CD14-positive monocyte (primary cell): ENCODE measurements at regions not wholly inside any gene's neighbourhood (a gene's known extent, or its start where the extent isn't known, plus 50 kb on each side); places are given as distances from the start of the nearest gene placed in this dataset.

Experiments used
- DNase-seq, 3 donors: peaks; one replicate each; pipeline ENCODE4 v3.0.0-alpha.2; 2011 to 2022
- H2AFZ ChIP-seq: 2 replicates; pipeline ENCODE4 v1.6.0; 2012; ENCODE audit warnings: mild to moderate bottlenecking, low read depth, low read length, inconsistent platforms; ENCODE audit not compliant: insufficient read depth, poor library complexity, severe bottlenecking
- H3K27ac ChIP-seq, 2 donors: 1 replicate in 1 of 2; 2 replicates in 1 of 2; pipeline ENCODE4 v1.5.1; 2012 to 2013; ENCODE audit warnings: low read length in 2 of 2, control low read depth in 1 of 2, inconsistent platforms in 1 of 2, low read depth in 1 of 2, mild to moderate bottlenecking in 1 of 2
- H3K27me3 ChIP-seq, 2 donors: one replicate each; pipeline versions ENCODE4 v1.6.0 to v1.6.1; 2011 to 2013; ENCODE audit warnings: low read length in 2 of 2; ENCODE audit not compliant: control insufficient read depth in 2 of 2, insufficient read depth in 2 of 2
- H3K36me3 ChIP-seq, 2 donors: replicated peaks in 1 of 2; 1 replicate in 1 of 2; 2 replicates in 1 of 2; pipeline versions ENCODE4 v1.5.1 to v1.6.1; 2012 to 2013; ENCODE audit warnings: low read length in 2 of 2, control low read depth in 1 of 2, inconsistent platforms in 1 of 2, mild to moderate bottlenecking in 1 of 2; ENCODE audit not compliant: insufficient read depth in 2 of 2, control insufficient read depth in 1 of 2
- H3K4me1 ChIP-seq, 2 donors: 1 replicate in 1 of 2; 2 replicates in 1 of 2; pipeline versions ENCODE4 v1.5.1 to v1.6.1; 2012 to 2013; ENCODE audit warnings: low read length in 2 of 2, control low read depth in 1 of 2, inconsistent platforms in 1 of 2, mild to moderate bottlenecking in 1 of 2, moderate library complexity in 1 of 2; ENCODE audit not compliant: insufficient read depth in 2 of 2, control insufficient read depth in 1 of 2
- H3K4me2 ChIP-seq: replicated peaks from 2 replicates; pipeline ENCODE3; 2012; ENCODE audit warnings: low read length, moderate library complexity, mild to moderate bottlenecking; ENCODE audit not compliant: poor library complexity, severe bottlenecking; ENCODE audit errors: extremely low read depth
- H3K4me3 ChIP-seq, 3 experiments: fragments of 200-600 bp in 1 of 3; sonication (generic) in 1 of 3; replicated peaks in 1 of 3; 1 replicate in 2 of 3; 2 replicates in 1 of 3; pipeline ENCODE4 v1.5.1; 2011 to 2013; ENCODE audit warnings: low read length in 3 of 3, mild to moderate bottlenecking in 3 of 3, control low read depth in 2 of 3, low read depth in 2 of 3, inconsistent platforms in 1 of 3, moderate library complexity in 1 of 3
- H3K79me2 ChIP-seq: 2 replicates; pipeline ENCODE4 v1.6.0; 2012; ENCODE audit warnings: mild to moderate bottlenecking, control low read depth, inconsistent platforms, low read length, moderate library complexity; ENCODE audit not compliant: insufficient read depth
- H3K9ac ChIP-seq: 2 replicates; pipeline ENCODE4 v1.6.0; 2017; ENCODE audit warnings: low read length, mild to moderate bottlenecking; ENCODE audit not compliant: insufficient read depth, poor library complexity, severe bottlenecking
- H3K9me3 ChIP-seq, 2 donors: replicated peaks in 1 of 2; 1 replicate in 1 of 2; 2 replicates in 1 of 2; pipeline versions ENCODE4 v1.5.1 to v1.6.1; 2012 to 2013; ENCODE audit warnings: low read length in 2 of 2, control low read depth in 1 of 2; ENCODE audit not compliant: control insufficient read depth in 1 of 2, insufficient read depth in 1 of 2
- H4K20me1 ChIP-seq: 2 replicates; pipeline ENCODE4 v1.6.0; 2012; ENCODE audit warnings: mild to moderate bottlenecking, low read length, control low read depth, moderate library complexity; ENCODE audit not compliant: insufficient read depth
- H3K27ac Mint-ChIP-seq, 7 donors: one replicate each; pipeline ENCODE4 v1.8.0; 2020; ENCODE audit warnings: mild to moderate bottlenecking in 7 of 7, mixed read lengths in 7 of 7, moderate library complexity in 6 of 7, inconsistent platforms in 2 of 7
- H3K27me3 Mint-ChIP-seq, 3 donors: one replicate each; pipeline ENCODE4 v1.8.0; 2021 to 2022; ENCODE audit warnings: low read depth in 3 of 3, mild to moderate bottlenecking in 3 of 3, mixed read lengths in 3 of 3, moderate library complexity in 3 of 3, inconsistent platforms in 1 of 3
- H3K36me3 Mint-ChIP-seq, 2 donors: one replicate each; pipeline ENCODE4 v1.8.0; 2020; ENCODE audit warnings: mixed read lengths in 2 of 2, inconsistent platforms in 1 of 2, mild to moderate bottlenecking in 1 of 2
- H3K4me1 Mint-ChIP-seq: one replicate; pipeline ENCODE4 v1.8.0; 2020; ENCODE audit warnings: mild to moderate bottlenecking, mixed read lengths
- H3K4me3 Mint-ChIP-seq, 2 donors: one replicate each; pipeline ENCODE4 v1.8.0; 2020; ENCODE audit warnings: mild to moderate bottlenecking in 2 of 2, mixed read lengths in 2 of 2, moderate library complexity in 1 of 2
- H3K9me3 Mint-ChIP-seq, 7 donors: one replicate each; pipeline ENCODE4 v1.8.0; 2020 to 2022; ENCODE audit warnings: mixed read lengths in 7 of 7, mild to moderate bottlenecking in 6 of 7, moderate library complexity in 6 of 7, inconsistent platforms in 2 of 7
- WGBS: methylation state at CpG from one replicate; pipeline ENCODE4 v1.1.5; 2013; ENCODE audit warnings: missing lambda C conversion rate; ENCODE audit not compliant: insufficient coverage; 5-methylcytosine and 5-hydroxymethylcytosine counted together
- intact Hi-C, 2 donors: fragments of 100-400 bp; cut with micrococcal nuclease; formaldehyde crosslinking; loops; one replicate each; pipeline versions ENCODE4 v1.15.0 to v1.15.1; 2023
- TF ChIP-seq, protein P1 (sequence below): fragments of 200-600 bp; IDR thresholded peaks from one replicate; pipeline ENCODE4 v1.8.0; 2022; ENCODE audit warnings: antibody characterized with exemption, mild to moderate bottlenecking

DNA sequence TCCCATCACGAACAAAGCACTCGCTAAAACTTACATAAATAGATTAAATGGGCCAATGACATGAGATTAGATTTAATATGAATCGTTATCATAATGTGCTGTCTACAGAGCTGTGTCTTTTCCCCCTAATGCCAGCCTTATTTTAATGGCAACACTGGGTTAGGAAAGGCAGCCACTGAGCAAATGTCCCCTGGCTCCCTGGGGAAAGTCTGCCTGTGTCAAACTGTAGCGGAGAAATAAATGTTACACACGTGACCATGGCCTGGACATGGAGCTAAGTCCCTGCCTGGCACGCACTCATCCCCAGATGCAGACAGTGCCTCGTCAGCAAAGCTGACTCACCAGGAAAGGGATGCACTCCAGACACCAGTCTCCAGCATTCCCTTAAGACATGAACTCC, 61.3 kb upstream of the SDK2 start:
- no peak overlapping the region for H2AFZ ChIP-seq
- Mint-ChIP-seq H3K27me3 (peaks cover 0 to 8% (median 7%) of the 10 kb centered on the region in 3 donors), H3K27ac (no peak overlapping the region), H3K9me3 (peaks cover 0 to 8% (median 0%) of the 10 kb centered on the region in 7 donors), H3K4me1 (peaks cover 8% of the 10 kb centered on the region), H3K36me3 (no peaks in the 10 kb centered on the region), H3K4me3 (no peak overlapping the region)
- intact Hi-C loops = no loop called here
- no peak overlapping the region for H3K4me3 ChIP-seq
- WGBS = 76% methylated on average over 4 of the region's 7 CpGs
- H3K4me2 ChIP-seq = no peak overlapping the region
- no peak for DNase-seq
- peaks cover 8% of the 10 kb centered on the region in 2 donors for H3K4me1 ChIP-seq
- TF ChIP-seq, protein P1, sequence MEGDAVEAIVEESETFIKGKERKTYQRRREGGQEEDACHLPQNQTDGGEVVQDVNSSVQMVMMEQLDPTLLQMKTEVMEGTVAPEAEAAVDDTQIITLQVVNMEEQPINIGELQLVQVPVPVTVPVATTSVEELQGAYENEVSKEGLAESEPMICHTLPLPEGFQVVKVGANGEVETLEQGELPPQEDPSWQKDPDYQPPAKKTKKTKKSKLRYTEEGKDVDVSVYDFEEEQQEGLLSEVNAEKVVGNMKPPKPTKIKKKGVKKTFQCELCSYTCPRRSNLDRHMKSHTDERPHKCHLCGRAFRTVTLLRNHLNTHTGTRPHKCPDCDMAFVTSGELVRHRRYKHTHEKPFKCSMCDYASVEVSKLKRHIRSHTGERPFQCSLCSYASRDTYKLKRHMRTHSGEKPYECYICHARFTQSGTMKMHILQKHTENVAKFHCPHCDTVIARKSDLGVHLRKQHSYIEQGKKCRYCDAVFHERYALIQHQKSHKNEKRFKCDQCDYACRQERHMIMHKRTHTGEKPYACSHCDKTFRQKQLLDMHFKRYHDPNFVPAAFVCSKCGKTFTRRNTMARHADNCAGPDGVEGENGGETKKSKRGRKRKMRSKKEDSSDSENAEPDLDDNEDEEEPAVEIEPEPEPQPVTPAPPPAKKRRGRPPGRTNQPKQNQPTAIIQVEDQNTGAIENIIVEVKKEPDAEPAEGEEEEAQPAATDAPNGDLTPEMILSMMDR = no peak
- no peaks in the 10 kb centered on the region for H3K36me3 ChIP-seq
- peaks cover 0 to 4% of the 10 kb centered on the region in 2 donors for H3K9me3 ChIP-seq
- peaks cover 0 to 2% of the 10 kb centered on the region in 2 donors for H3K27me3 ChIP-seq
- H3K27ac ChIP-seq = no peak overlapping the region
- H4K20me1 ChIP-seq = no peaks in the 10 kb centered on the region
- H3K9ac ChIP-seq = no peak overlapping the region
- H3K79me2 ChIP-seq = no peaks in the 10 kb centered on the region

DNA sequence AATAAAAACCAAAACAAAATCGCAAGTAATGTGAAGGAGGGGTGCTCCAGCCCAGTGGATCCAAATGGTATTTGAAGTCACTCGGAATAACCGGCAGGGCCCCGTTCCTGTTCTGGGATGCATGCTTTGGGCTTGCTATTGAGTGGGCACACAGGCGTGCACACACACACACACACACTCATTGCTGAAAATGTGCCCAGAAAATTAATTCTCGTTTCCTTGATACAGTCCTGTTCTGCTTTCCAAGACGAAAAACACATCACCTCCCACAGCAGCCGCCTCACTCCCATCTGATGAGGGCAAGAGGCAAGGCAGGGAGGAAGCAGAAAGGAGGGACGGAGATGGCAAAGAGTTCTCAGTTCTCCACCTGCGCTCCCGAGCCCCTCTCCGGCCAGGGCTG, 62.2 kb upstream of the SDK2 start:
- Mint-ChIP-seq H3K27ac (no peak overlapping the region), H3K36me3 (no peaks in the 10 kb centered on the region), H3K4me3 (no peak overlapping the region), H3K27me3 (peaks cover 0 to 8% (median 7%) of the 10 kb centered on the region in 3 donors), H3K9me3 (peaks cover 0 to 8% (median 0%) of the 10 kb centered on the region in 7 donors), H3K4me1 (peaks cover 16% of the 10 kb centered on the region)
- intact Hi-C loops = loop anchor here in 1 of 2 donors (2.0 kb wide), 1 partner anchor 276 kb away; no protein-coding TSS in a partner anchor
- Histone ChIP-seq H3K36me3 (no peaks in the 10 kb centered on the region), H3K9ac (no peak overlapping the region), H3K79me2 (no peaks in the 10 kb centered on the region), H3K9me3 (peaks cover 0 to 4% of the 10 kb centered on the region in 2 donors), H3K27me3 (peaks cover 0 to 2% of the 10 kb centered on the region in 2 donors), H3K4me2 (no peak overlapping the region), H4K20me1 (no peaks in the 10 kb centered on the region), H3K27ac (no peak overlapping the region), H3K4me3 (no peak overlapping the region), H3K4me1 (peaks cover 16 to 17% of the 10 kb centered on the region in 2 donors), H2AFZ (no peak overlapping the region)
- 93% methylated on average over 10 of the region's 12 CpGs for WGBS
- TF ChIP-seq, protein P1 = no peak
- no peak for DNase-seq
